ENCODE measurements at regions not wholly inside any gene's neighbourhood (a gene's known extent, or its start where the extent isn't known, plus 50 kb on each side); places are given as distances from the start of the nearest gene placed in this dataset.

GRCh38 chr4:41455206-41455605 is 82.8 kb upstream of the LIMCH1 start:
- TF ChIP-seq CTCF (IDR thresholded peaks at IDR 0.05) (no peak), EZH2 (IDR thresholded peaks at IDR 0.05; ENCODE audit: borderline replicate concordance, insufficient read depth, low read depth, low read length, poor library complexity, severe bottlenecking) (no peak)

Data from B cell (primary cell).